Thyroid gland (tissue), 4 donors: ENCODE measurements at regions not wholly inside any gene's neighbourhood (a gene's known extent, or its start where the extent isn't known, plus 50 kb on each side); places are given as distances from the start of the nearest gene placed in this dataset.

ENCODE experiments used
- DNase-seq, 2 donors: peaks; one replicate each; pipeline ENCODE4 v3.0.0-alpha.2; 2019
- H3K27ac ChIP-seq, 3 donors: fragments of 200-600 bp; sonication (generic); 1 replicate in 2 of 3; 2 replicates in 1 of 3; pipeline ENCODE4 v1.5.1; 2016 to 2019; ENCODE audit warnings: mild to moderate bottlenecking in 1 of 3, moderate library complexity in 1 of 3
- H3K27me3 ChIP-seq: fragments of 200-600 bp; sonication (generic); one replicate; pipeline ENCODE4 v1.5.1; 2019
- H3K36me3 ChIP-seq, 2 donors: fragments of 200-600 bp; sonication (generic); one replicate each; pipeline ENCODE4 v1.5.1; 2016 to 2019
- H3K4me1 ChIP-seq, 2 donors: fragments of 200-600 bp; sonication (generic); one replicate each; pipeline ENCODE4 v1.5.1; 2017 to 2019
- H3K4me3 ChIP-seq, 3 donors: fragments of 200-600 bp; sonication (generic); replicated peaks in 1 of 3; 1 replicate in 2 of 3; 2 replicates in 1 of 3; pipeline ENCODE4 v1.5.1; 2016; ENCODE audit warnings: mild to moderate bottlenecking in 1 of 3
- H3K9me3 ChIP-seq: fragments of 200-600 bp; sonication (generic); one replicate; pipeline ENCODE4 v1.5.1; 2017
- POLR2A ChIP-seq, 2 donors: fragments of 450-650 bp; IDR thresholded peaks; one replicate each; pipeline ENCODE4 v1.6.1; 2017; ENCODE audit warnings: antibody characterized with exemption in 2 of 2, mild to moderate bottlenecking in 2 of 2, moderate library complexity in 1 of 2
- WGBS, 2 donors: methylation state at CpG; one replicate each; pipeline ENCODE4 v1.1.5; 2017; 5-methylcytosine and 5-hydroxymethylcytosine counted together
- intact Hi-C: fragments of 100-400 bp; cut with DNase I; formaldehyde crosslinking; loops from one replicate; pipeline ENCODE4 v1.15.1; 2023
- TF ChIP-seq, protein P1 (sequence below), 6 experiments: fragments of 200-600 bp in 3 of 6; fragments of 450-650 bp in 3 of 6; sonication (generic) in 3 of 6; IDR thresholded peaks; one replicate each; pipeline ENCODE4 v1.5.1; 2016 to 2019; ENCODE audit warnings: antibody characterized with exemption in 6 of 6, mild to moderate bottlenecking in 2 of 6, inconsistent platforms in 1 of 6, moderate library complexity in 1 of 6

DNA sequence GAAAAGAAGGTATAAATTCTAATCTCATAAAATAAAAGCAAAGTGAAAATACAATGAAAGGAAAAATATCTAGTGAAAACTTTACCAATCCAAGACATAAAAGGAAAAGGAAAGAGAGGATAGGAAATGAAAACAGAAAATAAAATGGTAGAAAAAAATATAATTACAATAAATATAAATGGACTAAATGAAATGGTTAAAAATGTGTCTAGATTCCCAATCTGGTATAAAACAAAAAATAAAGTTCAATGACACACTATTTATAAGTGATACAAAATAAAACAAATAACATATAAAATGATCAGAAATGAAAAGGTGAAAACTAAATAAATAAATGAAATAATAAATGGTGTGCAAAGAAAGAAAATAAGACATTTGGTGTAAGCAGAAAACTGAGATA, 516.4 kb upstream of the RORB start:
- no peak overlapping the region for H3K4me3 ChIP-seq
- no peak for DNase-seq
- H3K36me3 ChIP-seq, result no peaks in the 10 kb centered on the region
- TF ChIP-seq, protein P1, sequence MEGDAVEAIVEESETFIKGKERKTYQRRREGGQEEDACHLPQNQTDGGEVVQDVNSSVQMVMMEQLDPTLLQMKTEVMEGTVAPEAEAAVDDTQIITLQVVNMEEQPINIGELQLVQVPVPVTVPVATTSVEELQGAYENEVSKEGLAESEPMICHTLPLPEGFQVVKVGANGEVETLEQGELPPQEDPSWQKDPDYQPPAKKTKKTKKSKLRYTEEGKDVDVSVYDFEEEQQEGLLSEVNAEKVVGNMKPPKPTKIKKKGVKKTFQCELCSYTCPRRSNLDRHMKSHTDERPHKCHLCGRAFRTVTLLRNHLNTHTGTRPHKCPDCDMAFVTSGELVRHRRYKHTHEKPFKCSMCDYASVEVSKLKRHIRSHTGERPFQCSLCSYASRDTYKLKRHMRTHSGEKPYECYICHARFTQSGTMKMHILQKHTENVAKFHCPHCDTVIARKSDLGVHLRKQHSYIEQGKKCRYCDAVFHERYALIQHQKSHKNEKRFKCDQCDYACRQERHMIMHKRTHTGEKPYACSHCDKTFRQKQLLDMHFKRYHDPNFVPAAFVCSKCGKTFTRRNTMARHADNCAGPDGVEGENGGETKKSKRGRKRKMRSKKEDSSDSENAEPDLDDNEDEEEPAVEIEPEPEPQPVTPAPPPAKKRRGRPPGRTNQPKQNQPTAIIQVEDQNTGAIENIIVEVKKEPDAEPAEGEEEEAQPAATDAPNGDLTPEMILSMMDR (IDR thresholded peaks at IDR 0.05), result no peak
- no peak for TF ChIP-seq POLR2A (IDR thresholded peaks at IDR 0.05)
- intact Hi-C loops, result no loop called here
- no peak overlapping the region for H3K27ac ChIP-seq
- H3K9me3 ChIP-seq, result no peaks in the 10 kb centered on the region
- H3K4me1 ChIP-seq, result no peaks in the 10 kb centered on the region
- H3K27me3 ChIP-seq, result no peaks in the 10 kb centered on the region

GRCh38 chr9:73981405-73981804, 515.7 kb upstream of the RORB start:
- intact Hi-C loops, result no loop called here

GRCh38 chr9:73995836-73996235, 501.3 kb upstream of the RORB start:
- no peak overlapping the region for H3K4me3 ChIP-seq
- no peaks in the 10 kb centered on the region for H3K27me3 ChIP-seq
- no peak for TF ChIP-seq POLR2A (IDR thresholded peaks at IDR 0.05)
- TF ChIP-seq, protein P1 (IDR thresholded peaks at IDR 0.05), result no peak
- DNase-seq, result no peak
- no peaks in the 10 kb centered on the region for H3K9me3 ChIP-seq
- H3K36me3 ChIP-seq, result no peaks in the 10 kb centered on the region
- H3K4me1 ChIP-seq, result no peaks in the 10 kb centered on the region
- 95 to 97% methylated on average over 2 of the region's 2 CpGs for WGBS, 2 donors
- intact Hi-C loops, result no loop called here
- H3K27ac ChIP-seq, result no peak overlapping the region

More at GRCh38 chr9:73981405-73981804, 515.7 kb upstream of the RORB start:
- Histone ChIP-seq H3K27ac (no peak overlapping the region), H3K27me3 (no peaks in the 10 kb centered on the region), H3K9me3 (no peaks in the 10 kb centered on the region), H3K36me3 (no peaks in the 10 kb centered on the region), H3K4me1 (no peaks in the 10 kb centered on the region), H3K4me3 (no peak overlapping the region)
- TF ChIP-seq, protein P1 (IDR thresholded peaks at IDR 0.05), result no peak
- TF ChIP-seq POLR2A (IDR thresholded peaks at IDR 0.05), result no peak
- 82 to 85% methylated on average over 4 of the region's 4 CpGs for WGBS, 2 donors
- DNase-seq, result no peak

- TF ChIP-seq, protein P1 (IDR thresholded peaks at IDR 0.05), result no peak
- H3K36me3 ChIP-seq, result no peaks in the 10 kb centered on the region
- no peaks in the 10 kb centered on the region for H3K4me1 ChIP-seq
- DNase-seq, result no peak
- H3K9me3 ChIP-seq, result no peaks in the 10 kb centered on the region
- intact Hi-C loops, result no loop called here
- no peak overlapping the region for H3K4me3 ChIP-seq
- 67 to 72% methylated on average over 1 of the region's 1 CpG for WGBS, 2 donors
- H3K27me3 ChIP-seq, result no peaks in the 10 kb centered on the region
- H3K27ac ChIP-seq, result no peak overlapping the region
Measured at GRCh38 chr9:73996844-73997243, 500.3 kb upstream of the RORB start.

GRCh38 chr9:74001382-74001781, 495.8 kb upstream of the RORB start:
- H3K27me3 ChIP-seq, result no peaks in the 10 kb centered on the region
- no peak overlapping the region for H3K27ac ChIP-seq
- DNase-seq, result no peak
- H3K4me3 ChIP-seq, result no peak overlapping the region
- no peaks in the 10 kb centered on the region for H3K4me1 ChIP-seq
- intact Hi-C loops, result no loop called here
- 42 to 45% methylated on average over 2 of the region's 2 CpGs for WGBS, 2 donors
- H3K9me3 ChIP-seq, result no peaks in the 10 kb centered on the region
- TF ChIP-seq, protein P1 (IDR thresholded peaks at IDR 0.05), result no peak
- no peak for TF ChIP-seq POLR2A (IDR thresholded peaks at IDR 0.05)
- no peaks in the 10 kb centered on the region for H3K36me3 ChIP-seq
